HEK293 (cell line): ENCODE measurements at regions not wholly inside any gene's neighbourhood (a gene's known extent, or its start where the extent isn't known, plus 50 kb on each side); places are given as distances from the start of the nearest gene placed in this dataset.

Source experiments
- ZNF155 ChIP-seq: fragments of 450-650 bp; formaldehyde crosslinking; IDR thresholded peaks from 2 replicates; pipeline ENCODE4 v1.5.1; 2016; ENCODE audit warnings: missing biosample characterization, missing genetic modification characterization
- ZNF791 ChIP-seq: fragments of 450-650 bp; formaldehyde crosslinking; IDR thresholded peaks from 2 replicates; pipeline ENCODE4 v1.5.1; 2016; ENCODE audit warnings: missing biosample characterization, missing genetic modification characterization
- ZNF830 ChIP-seq: fragments of 450-650 bp; IDR thresholded peaks from 2 replicates; pipeline ENCODE4 v1.5.0; 2018; ENCODE audit warnings: missing biosample characterization, missing genetic modification characterization, low read depth, mild to moderate bottlenecking, moderate library complexity
- TF ChIP-seq, protein P1 (sequence below): fragments of 450-650 bp; formaldehyde crosslinking; IDR thresholded peaks from 2 replicates; pipeline ENCODE4 v1.5.1; 2016; ENCODE audit warnings: missing biosample characterization, missing genetic modification characterization
- TF ChIP-seq, protein P2 (sequence below): fragments of 450-650 bp; formaldehyde crosslinking; IDR thresholded peaks from 2 replicates; pipeline ENCODE4 v1.5.1; 2016; ENCODE audit warnings: missing biosample characterization, missing genetic modification characterization

DNA sequence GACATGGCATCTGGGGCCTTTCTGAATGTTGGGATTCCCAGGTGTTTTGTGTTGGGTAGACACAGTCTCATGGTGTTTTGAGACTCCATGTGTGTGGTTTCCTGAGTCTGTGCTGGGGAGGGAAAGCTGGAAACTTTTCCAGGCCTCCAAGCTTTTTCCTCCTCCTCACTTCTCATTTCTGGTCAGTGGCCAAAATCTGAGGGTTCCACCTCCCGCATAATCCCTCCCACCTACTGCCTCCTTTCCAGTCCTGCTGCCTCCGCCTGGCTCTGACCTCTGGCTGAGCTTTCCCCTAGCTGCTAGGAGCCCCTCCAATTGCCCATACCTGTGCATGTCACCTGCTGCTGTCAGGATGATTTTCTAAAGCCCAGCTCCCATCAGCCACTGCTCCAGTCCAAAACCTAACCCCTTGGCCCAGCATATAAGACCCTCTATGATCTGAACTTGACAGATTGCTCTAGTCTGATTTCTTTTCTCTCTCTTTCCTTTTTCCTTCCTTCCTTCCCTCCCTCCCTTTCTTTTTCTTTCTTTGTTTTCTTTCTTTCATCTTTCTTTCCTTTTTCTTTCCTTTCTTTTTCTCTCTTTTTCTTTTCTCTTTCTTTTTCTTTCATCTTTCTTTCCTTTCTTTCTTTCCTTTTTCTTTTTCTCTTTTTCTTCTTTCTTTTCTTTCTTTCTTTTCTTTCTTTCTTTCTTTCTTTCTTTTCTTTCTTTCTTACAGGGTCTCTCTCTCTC is 51.4 kb upstream of the NECTIN1 start:
- no peak for TF ChIP-seq ZNF791 (tag by site-specific recombination)
- TF ChIP-seq ZNF830, result no peak
- TF ChIP-seq ZNF155 (tag by site-specific recombination), result no peak
- TF ChIP-seq, protein P1, sequence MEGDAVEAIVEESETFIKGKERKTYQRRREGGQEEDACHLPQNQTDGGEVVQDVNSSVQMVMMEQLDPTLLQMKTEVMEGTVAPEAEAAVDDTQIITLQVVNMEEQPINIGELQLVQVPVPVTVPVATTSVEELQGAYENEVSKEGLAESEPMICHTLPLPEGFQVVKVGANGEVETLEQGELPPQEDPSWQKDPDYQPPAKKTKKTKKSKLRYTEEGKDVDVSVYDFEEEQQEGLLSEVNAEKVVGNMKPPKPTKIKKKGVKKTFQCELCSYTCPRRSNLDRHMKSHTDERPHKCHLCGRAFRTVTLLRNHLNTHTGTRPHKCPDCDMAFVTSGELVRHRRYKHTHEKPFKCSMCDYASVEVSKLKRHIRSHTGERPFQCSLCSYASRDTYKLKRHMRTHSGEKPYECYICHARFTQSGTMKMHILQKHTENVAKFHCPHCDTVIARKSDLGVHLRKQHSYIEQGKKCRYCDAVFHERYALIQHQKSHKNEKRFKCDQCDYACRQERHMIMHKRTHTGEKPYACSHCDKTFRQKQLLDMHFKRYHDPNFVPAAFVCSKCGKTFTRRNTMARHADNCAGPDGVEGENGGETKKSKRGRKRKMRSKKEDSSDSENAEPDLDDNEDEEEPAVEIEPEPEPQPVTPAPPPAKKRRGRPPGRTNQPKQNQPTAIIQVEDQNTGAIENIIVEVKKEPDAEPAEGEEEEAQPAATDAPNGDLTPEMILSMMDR (tag by site-specific recombination), result no peak
- TF ChIP-seq, protein P2, sequence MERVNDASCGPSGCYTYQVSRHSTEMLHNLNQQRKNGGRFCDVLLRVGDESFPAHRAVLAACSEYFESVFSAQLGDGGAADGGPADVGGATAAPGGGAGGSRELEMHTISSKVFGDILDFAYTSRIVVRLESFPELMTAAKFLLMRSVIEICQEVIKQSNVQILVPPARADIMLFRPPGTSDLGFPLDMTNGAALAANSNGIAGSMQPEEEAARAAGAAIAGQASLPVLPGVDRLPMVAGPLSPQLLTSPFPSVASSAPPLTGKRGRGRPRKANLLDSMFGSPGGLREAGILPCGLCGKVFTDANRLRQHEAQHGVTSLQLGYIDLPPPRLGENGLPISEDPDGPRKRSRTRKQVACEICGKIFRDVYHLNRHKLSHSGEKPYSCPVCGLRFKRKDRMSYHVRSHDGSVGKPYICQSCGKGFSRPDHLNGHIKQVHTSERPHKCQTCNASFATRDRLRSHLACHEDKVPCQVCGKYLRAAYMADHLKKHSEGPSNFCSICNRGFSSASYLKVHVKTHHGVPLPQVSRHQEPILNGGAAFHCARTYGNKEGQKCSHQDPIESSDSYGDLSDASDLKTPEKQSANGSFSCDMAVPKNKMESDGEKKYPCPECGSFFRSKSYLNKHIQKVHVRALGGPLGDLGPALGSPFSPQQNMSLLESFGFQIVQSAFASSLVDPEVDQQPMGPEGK, result no peak
